GM21619 (cell line): ENCODE measurements at regions not wholly inside any gene's neighbourhood (a gene's known extent, or its start where the extent isn't known, plus 50 kb on each side); places are given as distances from the start of the nearest gene placed in this dataset.
"Not testable (repeated sequence)": the region's sequence is repeated elsewhere in the genome, so short reads cannot be mapped to it uniquely, and the experiment has no call there.

Experiments used
- ATAC-seq: cut with Tn5 transposase; IDR thresholded peaks from one replicate; pipeline ENCODE4 v1.9.1; 2021; ENCODE audit not compliant: unreplicated experiment

- peak; percentile 49 for ATAC-seq
Measured at GRCh38 chr7:81887098-81888090, 117.5 kb upstream of the HGF start.

- no peak for ATAC-seq
Measured at GRCh38 chr7:81886211-81886764, 116.4 kb upstream of the HGF start.

- ATAC-seq: no peak
Measured at GRCh38 chr7:81884817-81885216, 115.0 kb upstream of the HGF start.

- ATAC-seq: no peak
Measured at GRCh38 chr7:81883801-81884393, 114.0 kb upstream of the HGF start.

- no peak for ATAC-seq
Measured at GRCh38 chr7:81882086-81882485, 112.2 kb upstream of the HGF start.

GRCh38 chr7:81877890-81878289, 108.0 kb upstream of the HGF start:
- ATAC-seq: no peak

GRCh38 chr7:81873559-81873958, 103.7 kb upstream of the HGF start:
- ATAC-seq: peak; percentile 44

- no peak for ATAC-seq
Measured at GRCh38 chr7:81871606-81872265, 101.9 kb upstream of the HGF start.

- no peak for ATAC-seq
Measured at GRCh38 chr7:81870608-81871007, 100.8 kb upstream of the HGF start.

GRCh38 chr7:81869670-81870069, 99.8 kb upstream of the HGF start:
- ATAC-seq: no peak

GRCh38 chr7:81865754-81866153, 95.9 kb upstream of the HGF start:
- no peak for ATAC-seq

- no peak for ATAC-seq
Measured at GRCh38 chr7:81859433-81859832, 89.6 kb upstream of the HGF start.

GRCh38 chr7:81858820-81859219, 89.0 kb upstream of the HGF start:
- not testable (repeated sequence) for ATAC-seq

- ATAC-seq: no peak
Measured at GRCh38 chr7:81857385-81857784, 87.5 kb upstream of the HGF start.

GRCh38 chr7:81854518-81854917, 84.7 kb upstream of the HGF start:
- ATAC-seq: no peak

- ATAC-seq: no peak
Measured at GRCh38 chr7:81852701-81853100, 82.9 kb upstream of the HGF start.

- ATAC-seq: no peak
Measured at GRCh38 chr7:81851413-81851812, 81.6 kb upstream of the HGF start.

GRCh38 chr7:81846398-81846797, 76.6 kb upstream of the HGF start:
- peak; percentile 67 for ATAC-seq

GRCh38 chr7:81845744-81846241, 75.9 kb upstream of the HGF start:
- ATAC-seq: no peak

GRCh38 chr7:81843657-81844056, 73.8 kb upstream of the HGF start:
- not testable (repeated sequence) for ATAC-seq

GRCh38 chr7:81842361-81842760, 72.5 kb upstream of the HGF start:
- no peak for ATAC-seq
